Ascending aorta (tissue), 2 donors: ENCODE measurements at regions not wholly inside any gene's neighbourhood (a gene's known extent, or its start where the extent isn't known, plus 50 kb on each side); places are given as distances from the start of the nearest gene placed in this dataset.
"Not testable (repeated sequence)": the region's sequence is repeated elsewhere in the genome, so short reads cannot be mapped to it uniquely, and the experiment has no call there.

Experiments used
- DNase-seq, 2 donors: peaks; one replicate each; pipeline ENCODE4 v3.0.0-alpha.2; 2019; ENCODE audit warnings: low spot score in 2 of 2
- H3K27ac ChIP-seq, 2 donors: fragments of 200-600 bp; sonication (generic); one replicate each; pipeline ENCODE4 v1.5.1; 2016 to 2017; ENCODE audit warnings: mild to moderate bottlenecking in 1 of 2
- H3K27me3 ChIP-seq: fragments of 200-600 bp; sonication (generic); one replicate; pipeline ENCODE4 v1.5.1; 2017
- H3K36me3 ChIP-seq, 2 donors: fragments of 200-600 bp; sonication (generic); one replicate each; pipeline ENCODE4 v1.5.1; 2016
- H3K4me1 ChIP-seq, 2 donors: fragments of 200-600 bp; sonication (generic); one replicate each; pipeline ENCODE4 v1.5.1; 2016 to 2017; ENCODE audit warnings: mild to moderate bottlenecking in 1 of 2
- H3K4me3 ChIP-seq, 2 donors: fragments of 200-600 bp; sonication (generic); one replicate each; pipeline ENCODE4 v1.5.1; 2016 to 2017; ENCODE audit warnings: mild to moderate bottlenecking in 1 of 2
- H3K9me3 ChIP-seq, 2 donors: fragments of 200-600 bp; sonication (generic); one replicate each; pipeline ENCODE4 v1.5.1; 2016
- CTCF ChIP-seq, 3 experiments: fragments of 200-600 bp in 2 of 3; fragments of 450-650 bp in 1 of 3; sonication (generic) in 2 of 3; IDR thresholded peaks; one replicate each; pipeline ENCODE4 v1.5.1; 2016 to 2019; ENCODE audit warnings: antibody characterized with exemption in 3 of 3, mild to moderate bottlenecking in 1 of 3, moderate library complexity in 1 of 3
- intact Hi-C: fragments of 100-400 bp; cut with DNase I; formaldehyde crosslinking; loops from one replicate; pipeline ENCODE4 v1.15.1; 2023

- TF ChIP-seq CTCF (IDR thresholded peaks at IDR 0.05), result no peak
- H3K4me1 ChIP-seq, result no peaks in the 10 kb centered on the region
- H3K27me3 ChIP-seq, result no peaks in the 10 kb centered on the region
- no peaks in the 10 kb centered on the region for H3K36me3 ChIP-seq
- H3K4me3 ChIP-seq, result no peak overlapping the region
- H3K27ac ChIP-seq, result no peak overlapping the region
- no peak for DNase-seq
- intact Hi-C loops, result no loop called here
- no peaks in the 10 kb centered on the region for H3K9me3 ChIP-seq
Measured at GRCh38 chr17:51423421-51424160, 163.2 kb downstream of the UTP18 start.

GRCh38 chr17:51425773-51426172, 165.4 kb downstream of the UTP18 start:
- no peaks in the 10 kb centered on the region for H3K9me3 ChIP-seq
- no peaks in the 10 kb centered on the region for H3K4me1 ChIP-seq
- no peak for DNase-seq
- no peak overlapping the region for H3K27ac ChIP-seq
- no peaks in the 10 kb centered on the region for H3K36me3 ChIP-seq
- no peak overlapping the region for H3K4me3 ChIP-seq
- TF ChIP-seq CTCF (IDR thresholded peaks at IDR 0.05), result no peak
- no peaks in the 10 kb centered on the region for H3K27me3 ChIP-seq
- intact Hi-C loops, result no loop called here

- Histone ChIP-seq H3K36me3 (no peaks in the 10 kb centered on the region), H3K27ac (no peak overlapping the region), H3K4me3 (no peak overlapping the region), H3K4me1 (no peaks in the 10 kb centered on the region), H3K27me3 (no peaks in the 10 kb centered on the region), H3K9me3 (no peaks in the 10 kb centered on the region)
- intact Hi-C loops, result no loop called here
- no peak for DNase-seq
- no peak for TF ChIP-seq CTCF (IDR thresholded peaks at IDR 0.05)
Measured at GRCh38 chr17:51427323-51427811, 167.0 kb downstream of the UTP18 start.

- TF ChIP-seq CTCF (IDR thresholded peaks at IDR 0.05), result no peak
- intact Hi-C loops, result no loop called here
- no peak for DNase-seq
- H3K27me3 ChIP-seq, result no peaks in the 10 kb centered on the region
- no peaks in the 10 kb centered on the region for H3K36me3 ChIP-seq
- H3K9me3 ChIP-seq, result no peaks in the 10 kb centered on the region
- no peak overlapping the region for H3K4me3 ChIP-seq
- no peaks in the 10 kb centered on the region for H3K4me1 ChIP-seq
- H3K27ac ChIP-seq, result no peak overlapping the region
Measured at GRCh38 chr17:51427856-51428255, 167.5 kb downstream of the UTP18 start.

GRCh38 chr17:51428668-51429495, 168.5 kb downstream of the UTP18 start:
- no peaks in the 10 kb centered on the region for H3K9me3 ChIP-seq
- H3K4me1 ChIP-seq, result no peaks in the 10 kb centered on the region
- H3K36me3 ChIP-seq, result no peaks in the 10 kb centered on the region
- TF ChIP-seq CTCF (IDR thresholded peaks at IDR 0.05), result no peak
- H3K27ac ChIP-seq, result no peak overlapping the region
- no peak overlapping the region for H3K4me3 ChIP-seq
- no peaks in the 10 kb centered on the region for H3K27me3 ChIP-seq
- DNase-seq, result no peak
- intact Hi-C loops, result no loop called here

- intact Hi-C loops, H3K4me3 ChIP-seq, DNase-seq, H3K9me3 ChIP-seq, H3K27ac ChIP-seq, H3K4me1 ChIP-seq, H3K27me3 ChIP-seq, H3K36me3 ChIP-seq: not testable (repeated sequence)
Measured at GRCh38 chr17:51429938-51430337, 169.6 kb downstream of the UTP18 start.
